GM19023 (cell line): ENCODE measurements at regions not wholly inside any gene's neighbourhood (a gene's known extent, or its start where the extent isn't known, plus 50 kb on each side); places are given as distances from the start of the nearest gene placed in this dataset.

ENCODE experiments used
- ATAC-seq: cut with Tn5 transposase; IDR thresholded peaks from one replicate; pipeline ENCODE4 v1.9.1; 2021; ENCODE audit warnings: mild to moderate bottlenecking, moderate library complexity; ENCODE audit not compliant: unreplicated experiment

DNA sequence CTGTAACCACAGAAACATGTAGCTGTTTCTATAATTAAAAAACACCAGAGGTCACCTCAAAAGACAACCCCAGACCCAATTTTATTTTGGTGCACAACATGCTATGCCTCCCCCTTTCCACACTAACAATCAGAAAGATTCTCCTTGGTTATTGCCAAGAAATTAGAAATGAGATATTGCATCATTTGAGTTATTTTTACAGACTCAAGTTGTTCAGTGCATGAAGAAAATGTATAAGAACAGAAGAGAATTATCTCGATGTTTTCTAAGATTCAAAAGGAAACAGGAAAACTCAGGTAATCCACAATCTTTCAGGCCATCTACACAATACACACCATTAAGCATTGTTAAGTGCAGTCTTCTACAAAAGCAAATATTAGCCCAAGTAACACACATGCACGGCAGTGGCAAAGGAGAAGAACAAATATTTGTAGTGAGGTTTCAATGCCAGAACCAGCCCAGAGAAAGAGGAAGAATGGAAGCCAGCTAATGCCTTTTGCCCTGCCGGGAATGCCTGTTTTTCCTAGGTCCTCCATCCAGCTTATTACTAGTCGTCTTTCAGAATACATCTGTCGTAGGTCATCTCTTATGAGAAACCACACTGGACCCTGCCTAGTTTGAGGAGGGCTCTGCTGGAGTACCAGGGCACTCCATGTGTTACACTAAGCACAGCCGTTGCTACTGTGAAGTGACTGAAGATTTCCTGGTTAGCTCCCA lies 67.6 kb upstream of the C1GALT1 start:
- ATAC-seq, result no peak

DNA sequence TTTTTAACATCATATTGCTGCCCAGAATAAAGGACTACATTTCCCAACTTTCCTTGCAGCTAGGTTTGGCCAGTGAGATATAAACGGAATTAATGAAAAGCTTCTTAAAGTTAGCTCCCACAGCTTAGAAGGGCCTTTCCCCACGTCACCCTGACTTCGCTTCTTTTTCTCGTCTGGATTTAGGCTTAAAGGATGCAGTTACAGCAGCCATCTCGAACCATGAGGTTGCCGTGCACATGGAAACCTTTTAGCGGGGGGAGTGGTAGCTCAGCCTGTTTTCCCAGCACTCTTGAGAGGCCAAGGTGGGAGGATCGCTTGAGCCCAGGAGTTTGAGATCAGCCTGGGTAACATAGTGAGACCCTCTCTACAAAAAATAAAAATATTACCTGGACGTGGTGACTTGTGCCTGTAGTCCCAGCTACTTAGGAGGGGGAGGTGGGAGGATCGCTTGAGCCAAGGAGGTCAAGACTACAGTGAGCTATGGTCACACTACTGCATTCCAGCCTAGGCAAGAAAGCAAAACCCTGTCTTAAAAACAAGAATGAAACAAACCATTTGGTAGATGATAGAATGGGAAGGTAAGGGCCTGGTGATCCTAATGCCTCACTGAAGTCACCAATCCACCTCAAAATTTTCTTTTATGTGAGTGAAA lies 64.3 kb upstream of the C1GALT1 start:
- no peak for ATAC-seq

GRCh38 chr7:7118822-7119221 lies 63.5 kb upstream of the C1GALT1 start:
- no peak for ATAC-seq

- ATAC-seq, result no peak
Observed at GRCh38 chr7:7119729-7120128, 62.6 kb upstream of the C1GALT1 start.

DNA sequence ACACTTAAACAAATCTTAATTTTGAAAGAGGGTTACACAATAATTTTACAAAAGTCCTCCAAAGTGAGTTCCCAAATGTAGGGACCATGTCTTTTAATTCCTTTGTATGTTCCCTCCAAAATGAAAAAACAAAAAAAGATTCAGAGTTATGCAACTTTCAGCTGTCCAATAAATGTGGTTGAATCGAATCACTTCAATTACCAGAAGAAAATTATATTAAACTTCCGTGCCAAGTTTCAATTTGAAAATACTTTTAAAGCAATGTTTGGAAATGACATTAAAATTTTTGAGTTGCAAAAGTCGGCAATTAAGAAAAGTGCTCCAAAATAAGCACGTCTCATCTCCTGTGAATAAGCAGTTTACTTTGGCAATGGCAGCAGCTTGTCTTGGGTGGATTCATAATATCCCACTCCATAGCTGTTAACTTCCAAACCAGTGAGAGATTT lies 60.3 kb upstream of the C1GALT1 start:
- no peak for ATAC-seq

DNA sequence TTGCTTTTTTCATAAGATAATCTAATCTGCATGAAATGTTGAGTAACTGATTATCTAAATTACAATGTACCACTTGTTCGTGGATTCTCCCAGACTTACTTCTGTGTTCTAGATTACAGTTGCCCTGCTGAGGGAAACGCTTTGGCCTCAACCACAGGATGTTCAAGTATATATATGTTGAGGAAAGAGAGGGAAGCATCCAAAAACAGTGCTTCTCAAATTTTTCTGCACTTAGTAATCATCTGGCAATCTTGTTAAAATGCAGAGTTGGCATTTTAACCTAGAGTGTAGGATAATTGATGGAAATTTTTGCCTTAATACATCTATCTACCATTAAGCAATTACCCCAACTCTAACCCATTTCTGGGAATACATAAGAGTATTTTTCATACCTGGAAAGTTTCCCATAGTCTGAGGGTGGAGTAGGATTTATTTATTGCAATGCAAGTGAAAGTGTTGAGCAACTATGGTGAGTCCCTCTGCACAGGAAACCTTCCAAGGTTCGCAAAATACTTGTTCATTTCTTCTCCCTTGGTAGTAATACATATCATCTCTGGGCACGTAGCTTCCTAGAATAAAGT lies 59.6 kb upstream of the C1GALT1 start:
- no peak for ATAC-seq

DNA sequence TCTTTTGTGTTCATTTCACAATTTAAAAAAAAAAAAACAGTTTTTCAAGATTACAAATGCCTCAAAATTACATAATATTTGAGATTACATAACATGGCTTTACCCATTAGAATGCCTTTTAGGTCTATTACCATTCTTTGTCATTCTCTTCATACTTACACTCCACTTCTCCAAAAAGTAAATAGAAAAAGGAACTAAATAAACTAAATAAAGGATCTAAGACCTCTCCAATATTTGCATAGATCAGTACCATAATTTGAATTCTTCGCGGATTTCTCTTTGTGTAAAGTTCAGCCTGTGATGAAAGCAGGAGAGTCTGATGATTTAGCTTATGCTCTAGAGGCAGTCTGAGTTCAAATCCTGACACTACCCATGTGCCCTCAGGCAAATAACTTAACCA lies 56.4 kb upstream of the C1GALT1 start:
- ATAC-seq, result no peak

DNA sequence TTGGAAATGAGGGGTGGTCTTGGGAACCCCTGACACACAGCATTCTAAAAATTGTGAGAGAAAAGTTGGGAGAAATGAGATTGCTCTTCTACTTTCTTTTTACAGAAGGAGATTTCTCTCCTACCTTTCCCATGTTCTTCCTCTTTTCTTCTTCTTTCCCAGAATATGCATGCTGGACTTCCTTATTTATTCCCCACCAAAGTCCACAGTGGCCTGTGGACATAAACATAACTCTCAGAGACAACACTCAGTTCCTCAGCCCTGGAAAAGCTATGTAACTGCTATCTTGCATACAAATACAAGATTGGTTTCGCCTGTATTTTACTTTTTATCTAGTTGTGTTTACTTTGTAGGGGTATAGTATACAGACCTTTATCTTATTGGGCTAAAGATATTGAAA lies 54.6 kb upstream of the C1GALT1 start:
- no peak for ATAC-seq

GRCh38 chr7:7129381-7129780 lies 53.0 kb upstream of the C1GALT1 start:
- ATAC-seq, result no peak

- no peak for ATAC-seq
Observed at GRCh38 chr7:7131273-7131672, 51.1 kb upstream of the C1GALT1 start.
